ENCODE measurements at regions not wholly inside any gene's neighbourhood (a gene's known extent, or its start where the extent isn't known, plus 50 kb on each side); places are given as distances from the start of the nearest gene placed in this dataset.
"Not testable (repeated sequence)": the region's sequence is repeated elsewhere in the genome, so short reads cannot be mapped to it uniquely, and the experiment has no call there.

DNA sequence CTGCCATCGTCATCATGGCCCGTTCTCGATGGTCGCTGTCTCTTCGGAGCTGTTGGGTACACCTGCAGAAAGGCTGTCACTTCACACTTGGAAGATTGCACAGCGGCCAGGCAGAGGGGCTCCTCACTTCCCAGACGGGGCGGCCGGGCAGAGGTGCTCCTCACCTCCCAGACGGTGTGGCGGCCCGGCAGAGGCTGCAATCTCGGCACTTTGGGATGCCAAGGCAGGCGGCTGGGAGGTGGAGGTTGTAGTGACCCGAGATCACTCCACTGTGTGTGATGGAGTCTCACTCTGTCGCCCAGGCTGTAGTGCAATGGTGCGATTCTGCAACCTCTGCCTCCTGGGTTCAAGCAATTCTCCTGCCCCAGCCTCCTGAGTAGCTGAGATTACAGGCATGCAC is 192.4 kb downstream of the RTP5 start:
- not testable (repeated sequence) for H3K36me3 ChIP-seq (ENCODE audit: control insufficient read depth in 5 of 5, insufficient read depth in 5 of 5, low read length in 5 of 5); H3K9me3 ChIP-seq (ENCODE audit: control insufficient read depth in 5 of 5, low read length in 5 of 5); H3K9ac ChIP-seq (ENCODE audit: low read length in 5 of 5); H3K4me3 ChIP-seq (ENCODE audit: low read depth in 1 of 5, low read length in 5 of 5); H3K27ac ChIP-seq (ENCODE audit: low read depth, low read length); H3K4me1 ChIP-seq (ENCODE audit: control insufficient read depth in 5 of 5, insufficient read depth in 5 of 5, low read length in 5 of 5)
- peaks cover 0 to 18% (median 11%) of the 10 kb centered on the region in 5 donors for H3K27me3 ChIP-seq (ENCODE audit: control insufficient read depth in 5 of 5, insufficient read depth in 4 of 5, low read length in 5 of 5)

DNA sequence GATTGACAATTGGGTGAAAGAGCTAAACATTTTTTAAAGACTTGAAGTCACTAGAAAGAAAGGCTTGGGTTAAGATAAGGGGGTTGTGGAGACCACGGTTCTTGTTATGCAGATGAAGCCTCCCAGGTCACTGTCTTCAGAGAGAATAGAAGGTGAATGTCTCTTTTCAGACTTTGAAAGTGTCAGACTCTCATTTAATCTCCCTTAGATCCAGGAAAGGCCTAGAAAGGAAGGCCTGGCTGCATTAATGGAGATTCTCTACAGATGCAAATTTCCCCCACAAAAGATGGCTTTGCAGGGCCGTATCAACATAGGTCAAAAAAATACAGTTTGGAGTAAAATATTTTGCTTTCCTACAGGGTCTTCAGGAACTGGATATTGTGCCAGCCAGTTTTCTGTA is 193.9 kb downstream of the RTP5 start:
- H3K9me3 ChIP-seq (ENCODE audit: control insufficient read depth in 5 of 5, low read length in 5 of 5) = peaks cover 0 to 3% (median 0%) of the 10 kb centered on the region in 5 donors
- no peak overlapping the region for H3K4me3 ChIP-seq (ENCODE audit: low read depth in 1 of 5, low read length in 5 of 5)
- H3K36me3 ChIP-seq (ENCODE audit: control insufficient read depth in 5 of 5, insufficient read depth in 5 of 5, low read length in 5 of 5) = no peaks in the 10 kb centered on the region
- peaks cover 0 to 9% (median 4%) of the 10 kb centered on the region in 5 donors for H3K27me3 ChIP-seq (ENCODE audit: control insufficient read depth in 5 of 5, insufficient read depth in 4 of 5, low read length in 5 of 5)
- H3K27ac ChIP-seq (ENCODE audit: low read depth, low read length) = no peak overlapping the region
- H3K4me1 ChIP-seq (ENCODE audit: control insufficient read depth in 5 of 5, insufficient read depth in 5 of 5, low read length in 5 of 5) = no peaks in the 10 kb centered on the region
- H3K9ac ChIP-seq (ENCODE audit: low read length in 5 of 5) = no peak overlapping the region

DNA sequence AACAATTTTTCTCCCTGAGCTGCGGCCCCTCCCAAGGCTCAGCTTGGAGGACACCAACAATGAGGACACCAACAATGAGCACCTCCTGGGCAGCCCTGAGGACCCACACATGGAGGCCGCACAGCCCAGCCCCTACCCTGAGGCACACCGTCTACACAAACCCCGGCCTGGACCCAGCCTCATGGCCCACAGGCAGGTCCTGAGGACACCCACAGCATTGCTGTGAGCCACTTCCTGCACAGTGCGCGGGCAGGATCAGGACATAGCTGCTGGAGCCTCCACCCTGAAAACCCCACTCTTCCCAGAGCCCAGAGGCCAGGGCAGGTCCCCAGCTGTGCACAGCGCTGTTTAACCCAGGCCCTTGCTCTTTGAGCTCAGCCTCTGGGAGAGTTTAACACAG is 194.3 kb downstream of the RTP5 start:
- Histone ChIP-seq H3K4me1 (ENCODE audit: control insufficient read depth in 5 of 5, insufficient read depth in 5 of 5, low read length in 5 of 5) (no peaks in the 10 kb centered on the region), H3K27ac (ENCODE audit: low read depth, low read length) (no peak overlapping the region), H3K9ac (ENCODE audit: low read length in 5 of 5) (no peak overlapping the region), H3K9me3 (ENCODE audit: control insufficient read depth in 5 of 5, low read length in 5 of 5) (peaks cover 0 to 3% (median 0%) of the 10 kb centered on the region in 5 donors), H3K36me3 (ENCODE audit: control insufficient read depth in 5 of 5, insufficient read depth in 5 of 5, low read length in 5 of 5) (no peaks in the 10 kb centered on the region), H3K4me3 (ENCODE audit: low read depth in 1 of 5, low read length in 5 of 5) (no peak overlapping the region), H3K27me3 (ENCODE audit: control insufficient read depth in 5 of 5, insufficient read depth in 4 of 5, low read length in 5 of 5) (peaks cover 0 to 8% (median 4%) of the 10 kb centered on the region in 5 donors)

DNA sequence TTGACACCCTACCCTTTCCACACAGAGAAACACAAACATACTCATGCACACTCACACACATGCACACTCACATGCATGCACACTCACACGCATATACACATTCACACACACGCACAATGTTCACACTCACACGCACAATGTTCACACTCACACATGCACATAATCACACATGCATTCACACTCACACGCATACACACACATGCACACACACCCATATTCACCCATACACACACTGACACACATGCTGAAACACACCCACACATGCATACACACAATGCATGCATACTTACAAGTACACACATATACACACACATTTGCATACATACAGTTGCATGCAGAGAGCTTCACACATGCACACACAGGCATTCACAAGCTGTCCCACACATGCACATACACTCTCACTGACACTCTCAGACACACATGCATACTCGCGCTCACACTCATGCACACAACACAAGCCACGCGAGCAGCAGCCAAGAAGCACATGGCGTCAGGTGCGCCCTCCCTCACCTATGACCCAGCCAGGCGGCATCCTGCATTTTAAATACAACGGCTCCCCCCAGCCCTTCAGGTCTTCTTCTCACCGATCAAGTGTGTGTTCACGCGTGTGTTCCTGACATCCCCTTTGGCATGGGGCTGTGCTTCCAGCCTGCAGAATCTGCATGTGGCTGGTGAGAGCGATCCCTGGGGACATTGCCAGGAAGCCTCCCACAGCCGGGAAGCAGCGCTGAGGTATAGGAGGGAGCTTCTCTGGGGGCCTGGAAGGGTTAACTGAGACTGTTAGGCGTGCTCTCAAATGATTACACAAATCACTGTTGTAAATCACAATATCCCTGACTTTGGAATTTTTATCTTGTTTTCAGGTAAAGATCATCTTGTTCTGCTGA is 195.1 kb downstream of the RTP5 start:
- Histone ChIP-seq H3K9ac (ENCODE audit: low read length in 5 of 5) (no peak overlapping the region), H3K27ac (ENCODE audit: low read depth, low read length) (no peak overlapping the region), H3K4me1 (ENCODE audit: control insufficient read depth in 5 of 5, insufficient read depth in 5 of 5, low read length in 5 of 5) (no peaks in the 10 kb centered on the region)

DNA sequence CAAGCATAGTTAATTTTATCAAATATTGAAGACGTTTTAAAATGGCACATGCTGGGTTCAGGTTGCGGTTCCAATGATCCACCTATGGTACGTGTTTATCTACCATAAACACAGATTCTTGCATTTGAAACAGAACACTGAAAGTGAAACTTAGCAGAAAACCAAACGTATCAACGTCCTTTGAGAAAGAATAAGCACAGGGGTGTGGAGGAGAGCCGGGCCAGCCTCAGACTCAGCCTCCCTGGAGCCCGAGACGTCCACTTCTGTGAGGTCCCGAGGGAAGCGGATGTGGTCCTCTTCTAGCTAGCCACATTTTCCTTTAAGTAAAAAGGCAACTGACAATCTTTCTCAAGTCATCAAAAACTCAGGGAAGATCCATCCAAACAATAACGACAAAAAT is 195.9 kb downstream of the RTP5 start:
- peaks cover 0 to 8% (median 4%) of the 10 kb centered on the region in 5 donors for H3K27me3 ChIP-seq (ENCODE audit: control insufficient read depth in 5 of 5, insufficient read depth in 4 of 5, low read length in 5 of 5)
- H3K9me3 ChIP-seq (ENCODE audit: control insufficient read depth in 5 of 5, low read length in 5 of 5) = no peaks in the 10 kb centered on the region
- no peak overlapping the region for H3K27ac ChIP-seq (ENCODE audit: low read depth, low read length)
- H3K4me3 ChIP-seq (ENCODE audit: low read depth in 1 of 5, low read length in 5 of 5) = no peak overlapping the region
- H3K4me1 ChIP-seq (ENCODE audit: control insufficient read depth in 5 of 5, insufficient read depth in 5 of 5, low read length in 5 of 5) = peaks cover 0 to 3% (median 0%) of the 10 kb centered on the region in 5 donors
- no peak overlapping the region for H3K9ac ChIP-seq (ENCODE audit: low read length in 5 of 5)
- no peaks in the 10 kb centered on the region for H3K36me3 ChIP-seq (ENCODE audit: control insufficient read depth in 5 of 5, insufficient read depth in 5 of 5, low read length in 5 of 5)

More for the DNA sequence above, 195.1 kb downstream of the RTP5 start:
- Histone ChIP-seq H3K9me3 (ENCODE audit: control insufficient read depth in 5 of 5, low read length in 5 of 5) (peaks cover 0 to 3% (median 0%) of the 10 kb centered on the region in 5 donors), H3K4me3 (ENCODE audit: low read depth in 1 of 5, low read length in 5 of 5) (no peak overlapping the region), H3K27me3 (ENCODE audit: control insufficient read depth in 5 of 5, insufficient read depth in 4 of 5, low read length in 5 of 5) (peaks cover 0 to 8% (median 4%) of the 10 kb centered on the region in 5 donors), H3K36me3 (ENCODE audit: control insufficient read depth in 5 of 5, insufficient read depth in 5 of 5, low read length in 5 of 5) (no peaks in the 10 kb centered on the region)

DNA sequence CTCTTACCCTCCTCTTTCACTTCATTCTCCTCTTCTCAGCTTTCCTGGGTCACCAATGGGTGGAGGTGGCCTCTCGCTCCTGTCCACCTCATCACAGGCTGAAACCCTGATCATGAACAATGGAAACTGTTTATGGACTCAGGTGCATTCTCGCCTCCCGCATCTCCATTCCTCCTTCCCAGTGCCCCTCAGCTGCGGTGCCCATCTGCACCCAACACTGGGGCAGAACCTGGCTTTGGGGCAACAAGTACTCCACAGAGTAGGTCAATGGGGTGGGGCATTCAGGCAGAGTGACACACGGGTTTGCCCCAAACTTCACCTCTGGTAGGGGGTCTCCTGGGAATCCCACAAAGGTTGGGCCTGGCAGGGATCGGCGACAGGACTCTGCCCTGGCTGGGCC is 199.5 kb downstream of the RTP5 start:
- Histone ChIP-seq H3K4me3 (ENCODE audit: low read depth in 1 of 5, low read length in 5 of 5) (no peak overlapping the region), H3K27me3 (ENCODE audit: control insufficient read depth in 5 of 5, insufficient read depth in 4 of 5, low read length in 5 of 5) (peaks cover 0 to 8% (median 4%) of the 10 kb centered on the region in 5 donors), H3K9ac (ENCODE audit: low read length in 5 of 5) (no peak overlapping the region), H3K9me3 (ENCODE audit: control insufficient read depth in 5 of 5, low read length in 5 of 5) (no peaks in the 10 kb centered on the region), H3K27ac (ENCODE audit: low read depth, low read length) (no peak overlapping the region), H3K36me3 (ENCODE audit: control insufficient read depth in 5 of 5, insufficient read depth in 5 of 5, low read length in 5 of 5) (no peaks in the 10 kb centered on the region), H3K4me1 (ENCODE audit: control insufficient read depth in 5 of 5, insufficient read depth in 5 of 5, low read length in 5 of 5) (peaks cover 0 to 3% (median 0%) of the 10 kb centered on the region in 5 donors)

DNA sequence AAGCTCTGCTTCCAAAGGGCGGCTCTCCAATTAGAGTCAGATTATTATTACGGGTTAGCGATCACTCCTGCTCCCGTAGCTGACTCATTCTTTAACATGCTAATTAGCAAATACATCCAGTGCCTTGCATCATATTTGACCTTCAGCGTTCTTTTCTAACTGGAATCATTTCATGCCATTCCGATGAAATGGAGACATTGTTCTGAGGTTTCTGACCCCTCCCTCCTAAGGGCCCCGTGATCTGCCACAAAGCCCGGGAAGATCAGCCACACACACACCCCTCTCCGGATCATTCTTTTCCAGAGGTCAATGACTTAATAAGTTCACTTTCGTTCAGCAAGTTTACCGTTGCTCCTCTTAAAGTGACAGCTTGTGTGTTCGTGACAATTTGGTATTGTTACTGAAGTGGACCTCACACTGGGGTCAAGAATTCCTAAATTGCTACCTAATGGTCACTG is 200.4 kb downstream of the RTP5 start:
- not testable (repeated sequence) for H3K9ac ChIP-seq (ENCODE audit: low read length in 5 of 5); H3K4me1 ChIP-seq (ENCODE audit: control insufficient read depth in 5 of 5, insufficient read depth in 5 of 5, low read length in 5 of 5); H3K27ac ChIP-seq (ENCODE audit: low read depth, low read length); H3K27me3 ChIP-seq (ENCODE audit: control insufficient read depth in 5 of 5, insufficient read depth in 4 of 5, low read length in 5 of 5); H3K36me3 ChIP-seq (ENCODE audit: control insufficient read depth in 5 of 5, insufficient read depth in 5 of 5, low read length in 5 of 5); H3K4me3 ChIP-seq (ENCODE audit: low read depth in 1 of 5, low read length in 5 of 5); H3K9me3 ChIP-seq (ENCODE audit: control insufficient read depth in 5 of 5, low read length in 5 of 5)

DNA sequence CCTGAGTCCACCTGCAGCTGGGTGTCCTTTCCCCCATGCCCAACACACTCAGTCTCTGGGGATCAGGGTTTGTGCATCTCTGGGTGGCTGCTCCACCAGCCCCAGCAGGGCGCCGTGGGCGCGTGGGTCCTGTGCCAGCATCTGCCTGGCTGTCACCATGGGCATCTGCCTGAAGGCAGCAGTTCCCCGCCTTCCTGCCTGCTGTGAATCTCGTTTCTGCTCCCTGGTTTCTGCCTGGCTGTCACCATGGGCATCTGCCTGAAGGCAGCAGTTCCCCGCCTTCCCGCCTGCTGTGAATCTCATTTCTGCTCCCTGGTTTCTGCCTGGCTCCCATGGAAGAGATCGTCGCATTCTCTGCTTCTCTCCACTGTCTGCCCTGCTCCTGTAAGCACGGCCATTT is 201.2 kb downstream of the RTP5 start:
- not testable (repeated sequence) for H3K9ac ChIP-seq (ENCODE audit: low read length in 5 of 5); H3K27me3 ChIP-seq (ENCODE audit: control insufficient read depth in 5 of 5, insufficient read depth in 4 of 5, low read length in 5 of 5); H3K27ac ChIP-seq (ENCODE audit: low read depth, low read length); H3K4me3 ChIP-seq (ENCODE audit: low read depth in 1 of 5, low read length in 5 of 5); H3K9me3 ChIP-seq (ENCODE audit: control insufficient read depth in 5 of 5, low read length in 5 of 5); H3K36me3 ChIP-seq (ENCODE audit: control insufficient read depth in 5 of 5, insufficient read depth in 5 of 5, low read length in 5 of 5)
- peaks cover 0 to 10% (median 9%) of the 10 kb centered on the region in 5 donors for H3K4me1 ChIP-seq (ENCODE audit: control insufficient read depth in 5 of 5, insufficient read depth in 5 of 5, low read length in 5 of 5)

DNA sequence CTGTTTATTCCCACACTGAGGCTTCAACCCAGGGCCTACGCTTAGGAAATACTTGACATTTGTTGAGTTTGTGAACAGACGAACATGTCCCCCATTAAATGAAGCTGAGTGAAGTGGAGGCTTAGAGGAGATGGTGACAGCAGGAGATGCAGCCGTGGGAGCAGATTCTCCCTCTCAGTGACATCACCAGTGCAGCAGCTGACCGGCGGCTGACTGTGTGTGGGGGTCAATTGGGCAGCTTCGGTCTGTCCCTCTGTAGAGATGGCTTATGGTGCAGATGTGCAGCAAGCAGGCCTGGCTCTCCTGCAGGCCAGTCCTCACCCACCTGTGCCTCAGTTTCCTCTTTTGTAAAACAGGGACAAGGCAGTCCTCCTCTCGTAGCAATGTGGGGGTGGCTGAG is 201.8 kb downstream of the RTP5 start:
- not testable (repeated sequence) for H3K9ac ChIP-seq (ENCODE audit: low read length in 5 of 5); H3K36me3 ChIP-seq (ENCODE audit: control insufficient read depth in 5 of 5, insufficient read depth in 5 of 5, low read length in 5 of 5); H3K9me3 ChIP-seq (ENCODE audit: control insufficient read depth in 5 of 5, low read length in 5 of 5); H3K27me3 ChIP-seq (ENCODE audit: control insufficient read depth in 5 of 5, insufficient read depth in 4 of 5, low read length in 5 of 5); H3K27ac ChIP-seq (ENCODE audit: low read depth, low read length); H3K4me3 ChIP-seq (ENCODE audit: low read depth in 1 of 5, low read length in 5 of 5)
- H3K4me1 ChIP-seq (ENCODE audit: control insufficient read depth in 5 of 5, insufficient read depth in 5 of 5, low read length in 5 of 5) = peaks cover 0 to 12% (median 9%) of the 10 kb centered on the region in 5 donors

DNA sequence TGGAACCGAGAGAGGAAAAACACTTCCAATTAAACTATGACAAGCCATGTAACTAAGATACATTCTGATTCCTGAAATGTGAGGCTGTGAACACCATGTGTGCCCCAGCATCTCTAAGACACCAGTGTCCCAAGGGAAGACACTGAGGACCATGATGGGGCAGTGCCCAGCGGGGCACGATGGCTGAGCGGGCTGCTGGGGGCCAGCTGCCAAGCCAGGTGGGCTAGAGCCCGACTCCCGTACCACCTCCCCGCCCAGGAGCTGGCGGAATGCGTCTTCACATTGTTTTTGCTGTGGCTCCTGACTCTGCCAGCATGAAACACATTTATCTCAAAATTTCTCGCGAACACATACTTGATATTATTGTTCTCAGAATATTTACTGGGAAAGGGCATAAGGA is 202.4 kb downstream of the RTP5 start:
- H3K9ac ChIP-seq (ENCODE audit: low read length in 5 of 5); H3K9me3 ChIP-seq (ENCODE audit: control insufficient read depth in 5 of 5, low read length in 5 of 5); H3K4me3 ChIP-seq (ENCODE audit: low read depth in 1 of 5, low read length in 5 of 5); H3K27ac ChIP-seq (ENCODE audit: low read depth, low read length); H3K36me3 ChIP-seq (ENCODE audit: control insufficient read depth in 5 of 5, insufficient read depth in 5 of 5, low read length in 5 of 5); H3K27me3 ChIP-seq (ENCODE audit: control insufficient read depth in 5 of 5, insufficient read depth in 4 of 5, low read length in 5 of 5): not testable (repeated sequence)
- H3K4me1 ChIP-seq (ENCODE audit: control insufficient read depth in 5 of 5, insufficient read depth in 5 of 5, low read length in 5 of 5) = peaks cover 0 to 12% (median 9%) of the 10 kb centered on the region in 5 donors
